Loucy (cell line): ENCODE measurements at regions not wholly inside any gene's neighbourhood (a gene's known extent, or its start where the extent isn't known, plus 50 kb on each side); places are given as distances from the start of the nearest gene placed in this dataset.

Source experiments
- CTCF ChIP-seq: fragments of 200-600 bp; sonication (generic); conservative IDR thresholded peaks from 2 replicates; pipeline ENCODE4 v1.5.1; 2014; ENCODE audit warnings: mild to moderate bottlenecking, antibody characterized with exemption, low read length
- EZH2phosphoT487 ChIP-seq: fragments of 200-600 bp; IDR thresholded peaks from 2 replicates; pipeline ENCODE4 v1.6.1; 2018; ENCODE audit warnings: antibody characterized with exemption, mild to moderate bottlenecking, moderate library complexity, borderline replicate concordance

- no peak for TF ChIP-seq CTCF
- TF ChIP-seq EZH2phosphoT487, result no peak
These were observed 484.5 kb upstream of the ZNF804A start for GRCh38 chr2:184113696-184114403.
